ENCODE measurements at regions not wholly inside any gene's neighbourhood (a gene's known extent, or its start where the extent isn't known, plus 50 kb on each side); places are given as distances from the start of the nearest gene placed in this dataset.

- TF ChIP-seq CTCF (IDR thresholded peaks at IDR 0.05; ENCODE audit: low read depth, low read length) (no peak), MAX (IDR thresholded peaks at IDR 0.05; ENCODE audit: low read depth, low read length) (no peak)
Observed at GRCh38 chr11:19307498-19307897, 66.8 kb upstream of the E2F8 start.

All from NB4 (cell line).